ENCODE measurements at regions not wholly inside any gene's neighbourhood (a gene's known extent, or its start where the extent isn't known, plus 50 kb on each side); places are given as distances from the start of the nearest gene placed in this dataset.

DNA sequence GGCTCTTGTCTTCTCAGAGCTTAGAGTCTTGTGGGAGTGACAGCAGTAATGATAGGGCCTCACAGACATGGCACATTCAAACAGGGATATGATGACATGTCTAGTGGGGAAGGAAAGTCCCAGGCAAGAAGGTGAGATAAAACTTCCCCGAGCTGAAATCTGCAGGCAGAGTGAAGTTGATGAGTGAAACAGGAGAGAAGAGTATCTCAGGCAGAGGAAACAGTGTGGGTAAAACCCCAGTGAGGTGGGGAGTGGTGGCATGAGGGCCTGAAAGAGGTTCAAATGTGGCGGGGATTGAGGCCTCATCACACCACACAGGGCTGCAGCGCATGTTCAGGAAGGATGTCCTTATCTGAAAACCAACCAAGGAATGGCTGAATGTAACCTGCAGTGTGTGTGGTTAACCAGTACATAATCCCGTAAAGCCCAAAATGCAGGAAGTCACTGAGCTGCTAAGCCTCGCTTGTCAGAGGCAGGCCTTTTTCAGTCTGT, 153.8 kb upstream of the E2F8 start:
- Histone ChIP-seq H4K20me1 (ENCODE audit: insufficient read depth) (no peaks in the 10 kb centered on the region), H3K27me3 (ENCODE audit: insufficient read depth, low read depth, low read length) (no peaks in the 10 kb centered on the region), H3K9me2 (ENCODE audit: insufficient read depth, low read length) (no peaks in the 10 kb centered on the region), H3K4me3 (ENCODE audit: low read length) (no peak overlapping the region), H3K4me2 (ENCODE audit: low read length) (no peak overlapping the region), H3K27ac (ENCODE audit: low read length) (no peak overlapping the region), H3K36me3 (ENCODE audit: insufficient read depth, low read length) (no peaks in the 10 kb centered on the region), H3K79me2 (replicated peaks; ENCODE audit: insufficient read depth, low read length) (no peaks in the 10 kb centered on the region), H2AFZ (ENCODE audit: low read depth, low read length) (no peak overlapping the region), H3F3A (ENCODE audit: insufficient read depth, low read length, poor library complexity, severe bottlenecking) (no peaks in the 10 kb centered on the region), H3K9ac (ENCODE audit: low read length) (no peak overlapping the region), H3K9me3 (ENCODE audit: low read length) (no peaks in the 10 kb centered on the region)
- TF ChIP-seq, protein P1, sequence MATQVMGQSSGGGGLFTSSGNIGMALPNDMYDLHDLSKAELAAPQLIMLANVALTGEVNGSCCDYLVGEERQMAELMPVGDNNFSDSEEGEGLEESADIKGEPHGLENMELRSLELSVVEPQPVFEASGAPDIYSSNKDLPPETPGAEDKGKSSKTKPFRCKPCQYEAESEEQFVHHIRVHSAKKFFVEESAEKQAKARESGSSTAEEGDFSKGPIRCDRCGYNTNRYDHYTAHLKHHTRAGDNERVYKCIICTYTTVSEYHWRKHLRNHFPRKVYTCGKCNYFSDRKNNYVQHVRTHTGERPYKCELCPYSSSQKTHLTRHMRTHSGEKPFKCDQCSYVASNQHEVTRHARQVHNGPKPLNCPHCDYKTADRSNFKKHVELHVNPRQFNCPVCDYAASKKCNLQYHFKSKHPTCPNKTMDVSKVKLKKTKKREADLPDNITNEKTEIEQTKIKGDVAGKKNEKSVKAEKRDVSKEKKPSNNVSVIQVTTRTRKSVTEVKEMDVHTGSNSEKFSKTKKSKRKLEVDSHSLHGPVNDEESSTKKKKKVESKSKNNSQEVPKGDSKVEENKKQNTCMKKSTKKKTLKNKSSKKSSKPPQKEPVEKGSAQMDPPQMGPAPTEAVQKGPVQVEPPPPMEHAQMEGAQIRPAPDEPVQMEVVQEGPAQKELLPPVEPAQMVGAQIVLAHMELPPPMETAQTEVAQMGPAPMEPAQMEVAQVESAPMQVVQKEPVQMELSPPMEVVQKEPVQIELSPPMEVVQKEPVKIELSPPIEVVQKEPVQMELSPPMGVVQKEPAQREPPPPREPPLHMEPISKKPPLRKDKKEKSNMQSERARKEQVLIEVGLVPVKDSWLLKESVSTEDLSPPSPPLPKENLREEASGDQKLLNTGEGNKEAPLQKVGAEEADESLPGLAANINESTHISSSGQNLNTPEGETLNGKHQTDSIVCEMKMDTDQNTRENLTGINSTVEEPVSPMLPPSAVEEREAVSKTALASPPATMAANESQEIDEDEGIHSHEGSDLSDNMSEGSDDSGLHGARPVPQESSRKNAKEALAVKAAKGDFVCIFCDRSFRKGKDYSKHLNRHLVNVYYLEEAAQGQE (IDR thresholded peaks at IDR 0.05; ENCODE audit: borderline replicate concordance) = no peak
- no peak for TF ChIP-seq EZH2 (IDR thresholded peaks at IDR 0.05; ENCODE audit: borderline replicate concordance, insufficient read depth, low read length, poor library complexity, severe bottlenecking)
- TF ChIP-seq POLR2AphosphoS5 (IDR thresholded peaks at IDR 0.05) = no peak
- TF ChIP-seq TAF1 (IDR thresholded peaks at IDR 0.05; ENCODE audit: low read depth) = no peak

DNA sequence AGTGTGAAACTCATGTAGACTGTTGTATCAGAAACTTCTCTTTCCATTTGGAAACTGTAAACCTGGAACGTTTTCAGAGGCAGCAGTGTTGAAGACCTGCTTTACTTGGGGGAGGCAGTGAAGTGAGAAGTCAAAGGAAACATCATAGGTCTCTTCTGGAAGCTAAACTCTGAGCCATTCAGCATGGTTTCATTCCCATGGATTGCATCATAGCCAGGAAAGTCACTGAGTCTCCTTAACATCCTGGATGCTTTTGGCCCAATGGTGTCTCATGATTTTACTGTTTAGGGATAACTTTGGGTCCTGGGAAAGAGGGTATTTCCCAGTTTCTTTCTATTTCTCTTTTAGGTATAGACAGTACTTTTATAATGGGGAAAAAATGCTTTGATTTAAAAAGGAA, 153.2 kb upstream of the E2F8 start:
- no peaks in the 10 kb centered on the region for H3K9me3 ChIP-seq (ENCODE audit: low read length)

More for the DNA sequence above, 153.2 kb upstream of the E2F8 start:
- Histone ChIP-seq H3K27me3 (ENCODE audit: insufficient read depth, low read depth, low read length) (no peaks in the 10 kb centered on the region), H3F3A (ENCODE audit: insufficient read depth, low read length, poor library complexity, severe bottlenecking) (no peaks in the 10 kb centered on the region), H2AFZ (ENCODE audit: low read depth, low read length) (no peak overlapping the region), H3K4me3 (ENCODE audit: low read length) (no peak overlapping the region), H3K4me2 (ENCODE audit: low read length) (no peak overlapping the region), H4K20me1 (ENCODE audit: insufficient read depth) (no peaks in the 10 kb centered on the region), H3K36me3 (ENCODE audit: insufficient read depth, low read length) (no peaks in the 10 kb centered on the region), H3K79me2 (replicated peaks; ENCODE audit: insufficient read depth, low read length) (no peaks in the 10 kb centered on the region), H3K9me2 (ENCODE audit: insufficient read depth, low read length) (no peaks in the 10 kb centered on the region), H3K9ac (ENCODE audit: low read length) (no peak overlapping the region), H3K27ac (ENCODE audit: low read length) (no peak overlapping the region)
- no peak for TF ChIP-seq MXI1 (conservative IDR thresholded peaks at IDR 0.05; ENCODE audit: poor library complexity, severe bottlenecking)
- no peak for TF ChIP-seq TAF1 (IDR thresholded peaks at IDR 0.05; ENCODE audit: low read depth)
- TF ChIP-seq, protein P1 (IDR thresholded peaks at IDR 0.05; ENCODE audit: borderline replicate concordance) = no peak
- TF ChIP-seq SMC3 (conservative IDR thresholded peaks at IDR 0.05; ENCODE audit: poor library complexity) = no peak
- TF ChIP-seq, protein P2, sequence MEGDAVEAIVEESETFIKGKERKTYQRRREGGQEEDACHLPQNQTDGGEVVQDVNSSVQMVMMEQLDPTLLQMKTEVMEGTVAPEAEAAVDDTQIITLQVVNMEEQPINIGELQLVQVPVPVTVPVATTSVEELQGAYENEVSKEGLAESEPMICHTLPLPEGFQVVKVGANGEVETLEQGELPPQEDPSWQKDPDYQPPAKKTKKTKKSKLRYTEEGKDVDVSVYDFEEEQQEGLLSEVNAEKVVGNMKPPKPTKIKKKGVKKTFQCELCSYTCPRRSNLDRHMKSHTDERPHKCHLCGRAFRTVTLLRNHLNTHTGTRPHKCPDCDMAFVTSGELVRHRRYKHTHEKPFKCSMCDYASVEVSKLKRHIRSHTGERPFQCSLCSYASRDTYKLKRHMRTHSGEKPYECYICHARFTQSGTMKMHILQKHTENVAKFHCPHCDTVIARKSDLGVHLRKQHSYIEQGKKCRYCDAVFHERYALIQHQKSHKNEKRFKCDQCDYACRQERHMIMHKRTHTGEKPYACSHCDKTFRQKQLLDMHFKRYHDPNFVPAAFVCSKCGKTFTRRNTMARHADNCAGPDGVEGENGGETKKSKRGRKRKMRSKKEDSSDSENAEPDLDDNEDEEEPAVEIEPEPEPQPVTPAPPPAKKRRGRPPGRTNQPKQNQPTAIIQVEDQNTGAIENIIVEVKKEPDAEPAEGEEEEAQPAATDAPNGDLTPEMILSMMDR (IDR thresholded peaks at IDR 0.05; ENCODE audit: poor library complexity, severe bottlenecking) = no peak
- no peak for TF ChIP-seq EP300 (conservative IDR thresholded peaks at IDR 0.05; ENCODE audit: poor library complexity, severe bottlenecking)
- no peak for TF ChIP-seq EZH2 (IDR thresholded peaks at IDR 0.05; ENCODE audit: borderline replicate concordance, insufficient read depth, low read length, poor library complexity, severe bottlenecking)
- no peak for TF ChIP-seq POLR2AphosphoS5 (IDR thresholded peaks at IDR 0.05)
- TF ChIP-seq RAD21 (conservative IDR thresholded peaks at IDR 0.05) = no peak

Measured in neural cell (in vitro differentiated cells).